GM23338 (cell line): ENCODE measurements at regions not wholly inside any gene's neighbourhood (a gene's known extent, or its start where the extent isn't known, plus 50 kb on each side); places are given as distances from the start of the nearest gene placed in this dataset.
"Not testable (repeated sequence)": the region's sequence is repeated elsewhere in the genome, so short reads cannot be mapped to it uniquely, and the experiment has no call there.

Source experiments
- CTCF ChIP-seq, 2 experiments: fragments of 200-600 bp in 1 of 2; sonication (generic) in 1 of 2; conservative IDR thresholded peaks; 2 replicates each; pipeline versions ENCODE4 v1.5.1 to v1.6.1; 2016 to 2017; ENCODE audit warnings: antibody characterized with exemption in 2 of 2, low read depth in 2 of 2, mild to moderate bottlenecking in 2 of 2, moderate library complexity in 1 of 2
- ETS1 ChIP-seq: IDR thresholded peaks from 2 replicates; pipeline ENCODE4 v1.6.1; 2016; ENCODE audit warnings: antibody characterized with exemption
- EZH2 ChIP-seq: fragments of 200-600 bp; sonication (generic); IDR thresholded peaks from one replicate; pipeline ENCODE4 v1.8.0; 2017; ENCODE audit warnings: antibody characterized with exemption, mild to moderate bottlenecking, low read depth; ENCODE audit not compliant: unreplicated experiment
- EZH2phosphoT487 ChIP-seq: fragments of 200-600 bp; sonication (generic); IDR thresholded peaks from one replicate; pipeline ENCODE4 v1.8.1; 2018; ENCODE audit warnings: antibody characterized with exemption; ENCODE audit not compliant: unreplicated experiment
- POLR2AphosphoS5 ChIP-seq: IDR thresholded peaks from 2 replicates; pipeline ENCODE4 v1.6.1; 2016; ENCODE audit warnings: antibody characterized with exemption, low read depth
- REST ChIP-seq: IDR thresholded peaks from one replicate; pipeline ENCODE4 v1.6.1; 2018; ENCODE audit warnings: antibody characterized with exemption; ENCODE audit not compliant: unreplicated experiment
- ZNF331 ChIP-seq: fragments of 250-450 bp; sonication (Bioruptor Pico); IDR thresholded peaks from 2 replicates; pipeline ENCODE4 v1.5.0; 2020; ENCODE audit warnings: low read depth, mild to moderate bottlenecking, moderate library complexity

GRCh38 chr4:33953848-33954247 lies 2290.5 kb downstream of the ARAP2 start:
- TF ChIP-seq CTCF (conservative IDR thresholded peaks at IDR 0.05; ENCODE audit: low read depth in 2 of 2); POLR2AphosphoS5; ETS1; EZH2phosphoT487; EZH2; ZNF331 (CRISPR knock-in tag); REST: not testable (repeated sequence)
